H1 (cell line): ENCODE measurements at regions not wholly inside any gene's neighbourhood (a gene's known extent, or its start where the extent isn't known, plus 50 kb on each side); places are given as distances from the start of the nearest gene placed in this dataset.

Experiments
- CTCF ChIA-PET: fragments of 300-600 bp; sonication (Branson Sonifier 250); formaldehyde crosslinking; loops from one replicate; lab custom pipeline; 2021; ENCODE audit not compliant: partially characterized antibody; lab: Charles Lee
- POLR2A ChIA-PET: fragments of 300-600 bp; sonication (Branson Sonifier 250); formaldehyde crosslinking; loops from one replicate; lab custom pipeline; 2021; ENCODE audit warnings: inconsistent platforms; ENCODE audit not compliant: partially characterized antibody; lab: Charles Lee
- DNase-seq, 2 experiments: peaks; one replicate each; pipeline versions ENCODE4 v3.0.0 to v3.0.0-alpha.2; 2010 to 2022; ENCODE audit warnings: low spot score in 2 of 2, low read depth in 1 of 2, mixed read lengths in 1 of 2
- FAIRE-seq: peaks from 2 replicates; lab custom pipeline; 2011; peaks lifted over from hg19 to GRCh38; lab: Jason Lieb, UNC
- H2AFZ ChIP-seq: 2 replicates; pipeline ENCODE4 v1.8.1; 2012; ENCODE audit warnings: low read length, inconsistent platforms
- H2AK5ac ChIP-seq: 2 replicates; pipeline ENCODE4 v1.6.1; 2013; ENCODE audit warnings: low read depth, low read length
- H2BK120ac ChIP-seq: replicated peaks from 2 replicates; pipeline ENCODE3; 2013; ENCODE audit warnings: low read depth, low read length, inconsistent platforms
- H2BK12ac ChIP-seq: 2 replicates; pipeline ENCODE4 v1.6.1; 2013; ENCODE audit warnings: low read depth, low read length
- H2BK15ac ChIP-seq: 2 replicates; pipeline ENCODE4 v1.6.1; 2013; ENCODE audit warnings: low read length
- H2BK20ac ChIP-seq: 2 replicates; pipeline ENCODE4 v1.6.1; 2013; ENCODE audit warnings: low read length
- H2BK5ac ChIP-seq: 2 replicates; pipeline ENCODE4 v1.6.1; 2013; ENCODE audit warnings: low read depth, low read length
- H3K14ac ChIP-seq: 2 replicates; pipeline ENCODE4 v1.6.1; 2013; ENCODE audit warnings: inconsistent platforms; ENCODE audit not compliant: insufficient read length
- H3K18ac ChIP-seq: 2 replicates; pipeline ENCODE4 v1.6.1; 2013; ENCODE audit warnings: low read length; ENCODE audit errors: extremely low read depth
- H3K23ac ChIP-seq: 2 replicates; pipeline ENCODE4 v1.6.1; 2013; ENCODE audit warnings: inconsistent platforms; ENCODE audit not compliant: insufficient read length
- H3K23me2 ChIP-seq: 2 replicates; pipeline ENCODE4 v1.6.1; 2013; ENCODE audit warnings: low read depth, low read length
- H3K27ac ChIP-seq: 2 replicates; pipeline ENCODE4 v1.6.1; 2011; ENCODE audit warnings: low read depth, low read length, inconsistent platforms
- H3K27me3 ChIP-seq, 4 experiments: replicated peaks in 1 of 4; 1 replicate in 1 of 4; 2 replicates in 3 of 4; pipeline versions ENCODE4 v1.6.1 to v1.8.1; 2011 to 2013; ENCODE audit warnings: low read length in 3 of 4, mild to moderate bottlenecking in 3 of 4, inconsistent platforms in 2 of 4, mixed read lengths in 2 of 4, moderate library complexity in 1 of 4; ENCODE audit not compliant: control insufficient read depth in 3 of 4, insufficient read depth in 3 of 4; ENCODE audit errors: extremely low read depth in 1 of 4
- H3K36me3 ChIP-seq, 4 experiments: 2 replicates each; pipeline versions ENCODE4 v1.6.1 to v1.8.1; 2011 to 2013; ENCODE audit warnings: mild to moderate bottlenecking in 4 of 4, low read length in 3 of 4, moderate library complexity in 2 of 4, control low read depth in 1 of 4, inconsistent platforms in 1 of 4; ENCODE audit not compliant: insufficient read depth in 4 of 4, control insufficient read depth in 2 of 4
- H3K4ac ChIP-seq: replicated peaks from 2 replicates; pipeline ENCODE3; 2013; ENCODE audit warnings: low read length, low read depth, mixed read lengths, inconsistent platforms; ENCODE audit not compliant: insufficient read length
- H3K4me1 ChIP-seq, 4 experiments: replicated peaks in 1 of 4; 1 replicate in 1 of 4; 2 replicates in 3 of 4; pipeline versions ENCODE4 v1.6.1 to v1.8.1; 2011 to 2013; ENCODE audit warnings: low read length in 3 of 4, inconsistent platforms in 2 of 4, mixed read lengths in 1 of 4; ENCODE audit not compliant: insufficient read depth in 4 of 4, control insufficient read depth in 3 of 4
- H3K4me2 ChIP-seq, 2 experiments: 2 replicates each; pipeline versions ENCODE4 v1.6.1 to v1.8.1; 2011 to 2013; ENCODE audit warnings: low read depth in 2 of 2, low read length in 2 of 2, control low read depth in 1 of 2, inconsistent platforms in 1 of 2, mild to moderate bottlenecking in 1 of 2; ENCODE audit not compliant: insufficient read depth in 1 of 2
- H3K4me3 ChIP-seq, 4 experiments: fragments of 200-600, 300-600 bp in 1 of 4; sonication (generic), shearing (Covaris generic), sonication (Bioruptor Twin) in 1 of 4; 2 replicates each; pipeline versions ENCODE4 v1.5.1 to v1.8.1; 2011 to 2016; ENCODE audit warnings: low read length in 4 of 4, low read depth in 3 of 4, control low read depth in 2 of 4, inconsistent platforms in 2 of 4, mild to moderate bottlenecking in 2 of 4, mixed read lengths in 1 of 4, moderate library complexity in 1 of 4; ENCODE audit not compliant: insufficient read depth in 2 of 4; ENCODE audit errors: extremely low read depth in 1 of 4
- H3K56ac ChIP-seq: replicated peaks from 2 replicates; pipeline ENCODE3; 2013; ENCODE audit warnings: low read depth, mild to moderate bottlenecking, mixed read lengths, low read length, inconsistent platforms; ENCODE audit not compliant: insufficient read length
- H3K79me1 ChIP-seq: 2 replicates; pipeline ENCODE4 v1.6.1; 2013; ENCODE audit warnings: low read depth, low read length, control low read depth
- H3K79me2 ChIP-seq, 2 experiments: 2 replicates each; pipeline versions ENCODE4 v1.6.1 to v1.8.1; 2012 to 2013; ENCODE audit warnings: low read length in 2 of 2, mild to moderate bottlenecking in 2 of 2, inconsistent platforms in 1 of 2; ENCODE audit not compliant: insufficient read depth in 2 of 2, control insufficient read depth in 1 of 2
- H3K9ac ChIP-seq, 4 experiments: replicated peaks in 1 of 4; 1 replicate in 1 of 4; 2 replicates in 3 of 4; pipeline versions ENCODE4 v1.6.1 to v1.8.1; 2011 to 2013; ENCODE audit warnings: low read depth in 3 of 4, low read length in 3 of 4, control low read depth in 2 of 4, mild to moderate bottlenecking in 2 of 4, moderate library complexity in 2 of 4, inconsistent platforms in 1 of 4; ENCODE audit errors: extremely low read depth in 1 of 4
- H3K9me3 ChIP-seq, 2 experiments: 2 replicates each; pipeline versions ENCODE4 v1.6.1 to v1.8.1; 2012 to 2013; ENCODE audit warnings: mild to moderate bottlenecking in 2 of 2, moderate library complexity in 2 of 2, control low read depth in 1 of 2, inconsistent platforms in 1 of 2, low read depth in 1 of 2, low read length in 1 of 2, mixed read lengths in 1 of 2; ENCODE audit not compliant: insufficient read depth in 2 of 2
- H4K20me1 ChIP-seq, 2 experiments: replicated peaks in 1 of 2; 2 replicates each; pipeline versions ENCODE3 to v1.8.1; 2011 to 2013; ENCODE audit warnings: inconsistent platforms in 2 of 2, low read length in 2 of 2, mild to moderate bottlenecking in 1 of 2; ENCODE audit not compliant: insufficient read depth in 2 of 2, control insufficient read depth in 1 of 2
- H4K5ac ChIP-seq: 2 replicates; pipeline ENCODE4 v1.6.1; 2013; ENCODE audit warnings: low read length, low read depth, mixed read lengths, inconsistent platforms; ENCODE audit not compliant: insufficient read length
- H4K8ac ChIP-seq: 2 replicates; pipeline ENCODE4 v1.8.0; 2013; ENCODE audit warnings: mild to moderate bottlenecking, moderate library complexity, low read length, inconsistent platforms; ENCODE audit not compliant: insufficient read depth; ENCODE audit errors: extremely low read depth
- H4K91ac ChIP-seq: replicated peaks from 2 replicates; pipeline ENCODE3; 2013; ENCODE audit warnings: low read length, mixed read lengths, inconsistent platforms; ENCODE audit not compliant: insufficient read length
- BRCA1 ChIP-seq: IDR thresholded peaks from 2 replicates; pipeline ENCODE4 v1.6.1; 2012; ENCODE audit warnings: low read depth, low read length, improper control_type of control experiment
- HDAC6 ChIP-seq: IDR thresholded peaks from one replicate; pipeline ENCODE4 v1.7.1; 2012; ENCODE audit warnings: low read depth, mild to moderate bottlenecking, inconsistent platforms, low read length, moderate library complexity
- JUND ChIP-seq: IDR thresholded peaks from 2 replicates; pipeline ENCODE4 v1.6.1; 2011; ENCODE audit warnings: mild to moderate bottlenecking, improper control_type of control experiment, low read length
- RXRA ChIP-seq: IDR thresholded peaks from 2 replicates; pipeline ENCODE4 v1.6.1; 2011; ENCODE audit warnings: low read depth, mild to moderate bottlenecking, low read length, moderate library complexity; ENCODE audit not compliant: insufficient read depth
- WGBS, 2 experiments: shearing (Covaris generic) in 1 of 2; methylation state at CpG; one replicate each; pipeline versions ENCODE4 v1.1.6 to v1.1.7; 2013 to 2015; ENCODE audit warnings: low lambda C conversion rate in 2 of 2, mixed read lengths in 2 of 2, inconsistent platforms in 1 of 2, low coverage in 1 of 2, missing lambda C conversion rate in 1 of 2; ENCODE audit not compliant: insufficient replicate concordance in 2 of 2, insufficient coverage in 1 of 2, insufficient read length in 1 of 2; ENCODE audit errors: extremely low coverage in 1 of 2, missing lambda C conversion rate in 1 of 2; 5-methylcytosine and 5-hydroxymethylcytosine counted together

- CTCF ChIA-PET: interaction anchor here (0.8 to 1.7 kb wide), 9 partner anchors 9 to 329 kb away, joined by 3 to 5 read pairs (median 4); no protein-coding TSS in a partner anchor
- peak; percentile 68 for FAIRE-seq
- H3K4me3 ChIP-seq: no peak overlapping the region
Measured at GRCh38 chr5:87898574-87898973, 370.1 kb downstream of the TMEM161B start.

More at GRCh38 chr5:87898574-87898973, 370.1 kb downstream of the TMEM161B start:
- Histone ChIP-seq H3K79me1 (no peaks in the 10 kb centered on the region), H3K4me2 (no peak overlapping the region), H3K4ac (no peak overlapping the region), H3K56ac (no peak overlapping the region), H2AK5ac (no peak overlapping the region), H4K20me1 (no peaks in the 10 kb centered on the region), H4K5ac (no peak overlapping the region), H2BK15ac (no peak overlapping the region), H2BK12ac (no peak overlapping the region), H3K18ac (no peak overlapping the region), H2BK120ac (no peak overlapping the region), H3K9me3 (no peaks in the 10 kb centered on the region), H4K91ac (no peak overlapping the region), H4K8ac (no peak overlapping the region), H3K14ac (no peak overlapping the region), H3K23me2 (no peaks in the 10 kb centered on the region), H3K27me3 (no peaks in the 10 kb centered on the region), H3K27ac (no peak overlapping the region), H3K79me2 (no peaks in the 10 kb centered on the region), H3K36me3 (no peaks in the 10 kb centered on the region), H3K9ac (no peak overlapping the region), H3K23ac (no peak overlapping the region), H3K4me1 (peaks cover 0 to 7% (median 4%) of the 10 kb centered on the region in 4 experiments; a peak in 4 of 7 replicates), H2BK20ac (no peak overlapping the region), H2BK5ac (no peak overlapping the region), H2AFZ (0 out of 2 replicates have a peak overlapping the region, but pooled peaks have one; percentile 65)
- POLR2A ChIA-PET: no interaction called here
- WGBS, 2 experiments: 87% methylated on average over 6 of the region's 6 CpGs; no CpG with 5 or more reads in 1 of the 2 experiments
- TF ChIP-seq RXRA: no peak
- no peak for TF ChIP-seq JUND
- no peak for TF ChIP-seq BRCA1
- TF ChIP-seq HDAC6: no peak
- no peak for DNase-seq
